GM12878 (cell line): ENCODE measurements at regions not wholly inside any gene's neighbourhood (a gene's known extent, or its start where the extent isn't known, plus 50 kb on each side); places are given as distances from the start of the nearest gene placed in this dataset.

Experiments used
- ATF7 ChIP-seq: fragments of 450-650 bp; IDR thresholded peaks from 2 replicates; pipeline ENCODE4 v1.6.1; 2016; ENCODE audit warnings: low read depth, mild to moderate bottlenecking
- BMI1 ChIP-seq: fragments of 450-650 bp; IDR thresholded peaks from 2 replicates; pipeline ENCODE4 v1.6.1; 2016; ENCODE audit warnings: mild to moderate bottlenecking, moderate library complexity, borderline replicate concordance
- EZH2 ChIP-seq: IDR thresholded peaks from 2 replicates; pipeline ENCODE4 v1.6.1; 2012; ENCODE audit warnings: low read depth, mild to moderate bottlenecking, control low read depth, inconsistent platforms, low read length, borderline replicate concordance; ENCODE audit not compliant: control insufficient read depth
- RCOR1 ChIP-seq: conservative IDR thresholded peaks from 2 replicates; pipeline ENCODE4 v1.6.1; 2012; ENCODE audit warnings: low read depth, low read length, improper control_type of control experiment
- SMARCA5 ChIP-seq: fragments of 450-650 bp; IDR thresholded peaks from 2 replicates; pipeline ENCODE4 v1.6.1; 2017; ENCODE audit warnings: mild to moderate bottlenecking
- SP1 ChIP-seq: IDR thresholded peaks from one replicate; pipeline ENCODE4 v1.6.1; 2011; ENCODE audit warnings: low read depth, low read length
- ZNF274 ChIP-seq: IDR thresholded peaks from one replicate; pipeline ENCODE4 v1.8.0; 2011; ENCODE audit not compliant: insufficient read length, insufficient read depth
- TF ChIP-seq, protein P1 (sequence below), 3 experiments: IDR thresholded peaks in 2 of 3; conservative IDR thresholded peaks in 1 of 3; 2 replicates each; pipeline ENCODE4 v1.5.1; 2011; ENCODE audit warnings: low read depth in 3 of 3, low read length in 3 of 3, mild to moderate bottlenecking in 3 of 3, control low read depth in 2 of 3, moderate library complexity in 2 of 3, inconsistent platforms in 1 of 3, mixed read lengths in 1 of 3; ENCODE audit not compliant: control insufficient read depth in 2 of 3, insufficient read depth in 1 of 3; ENCODE audit errors: extremely low read depth in 1 of 3
- TF ChIP-seq, protein P2 (sequence below): fragments of 450-650 bp; IDR thresholded peaks from 2 replicates; pipeline ENCODE4 v1.6.1; 2017; ENCODE audit warnings: mild to moderate bottlenecking, moderate library complexity
- TF ChIP-seq, protein P3 (sequence below): IDR thresholded peaks from 2 replicates; pipeline ENCODE4 v1.6.1; 2012; ENCODE audit warnings: low read length, inconsistent platforms

DNA sequence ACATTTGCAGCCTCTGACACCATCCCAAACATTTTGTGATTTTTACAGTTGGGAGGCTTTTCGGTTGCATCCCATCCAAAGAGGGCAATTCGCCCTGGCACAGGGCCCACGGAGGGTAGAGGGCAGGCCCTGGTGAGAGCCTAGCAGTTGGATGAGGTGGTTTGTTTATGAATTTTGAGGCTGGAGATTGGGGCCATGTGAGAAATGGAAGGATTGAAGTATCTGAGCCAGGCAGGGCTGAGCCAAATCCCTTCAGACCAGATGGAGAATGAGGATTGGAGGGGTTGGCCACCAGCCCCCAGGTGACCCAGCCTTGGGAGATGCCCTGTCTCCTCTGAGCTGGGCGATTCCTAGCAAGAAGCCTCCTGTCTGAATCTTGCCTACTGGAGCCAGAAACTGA is 52.6 kb upstream of the CCDC167 start:
- TF ChIP-seq ZNF274 (no peak), RCOR1 (no peak), ATF7 (no peak), SP1 (no peak), EZH2 (no peak), BMI1 (no peak), SMARCA5 (no peak)
- TF ChIP-seq, protein P1, sequence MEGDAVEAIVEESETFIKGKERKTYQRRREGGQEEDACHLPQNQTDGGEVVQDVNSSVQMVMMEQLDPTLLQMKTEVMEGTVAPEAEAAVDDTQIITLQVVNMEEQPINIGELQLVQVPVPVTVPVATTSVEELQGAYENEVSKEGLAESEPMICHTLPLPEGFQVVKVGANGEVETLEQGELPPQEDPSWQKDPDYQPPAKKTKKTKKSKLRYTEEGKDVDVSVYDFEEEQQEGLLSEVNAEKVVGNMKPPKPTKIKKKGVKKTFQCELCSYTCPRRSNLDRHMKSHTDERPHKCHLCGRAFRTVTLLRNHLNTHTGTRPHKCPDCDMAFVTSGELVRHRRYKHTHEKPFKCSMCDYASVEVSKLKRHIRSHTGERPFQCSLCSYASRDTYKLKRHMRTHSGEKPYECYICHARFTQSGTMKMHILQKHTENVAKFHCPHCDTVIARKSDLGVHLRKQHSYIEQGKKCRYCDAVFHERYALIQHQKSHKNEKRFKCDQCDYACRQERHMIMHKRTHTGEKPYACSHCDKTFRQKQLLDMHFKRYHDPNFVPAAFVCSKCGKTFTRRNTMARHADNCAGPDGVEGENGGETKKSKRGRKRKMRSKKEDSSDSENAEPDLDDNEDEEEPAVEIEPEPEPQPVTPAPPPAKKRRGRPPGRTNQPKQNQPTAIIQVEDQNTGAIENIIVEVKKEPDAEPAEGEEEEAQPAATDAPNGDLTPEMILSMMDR (IDR thresholded peaks at IDR 0.05 in 2 of 3, conservative IDR thresholded peaks at IDR 0.05 in 1 of 3; ENCODE audit: control insufficient read depth in 2 of 3, extremely low read depth in 1 of 3, insufficient read depth in 1 of 3, low read depth in 3 of 3, low read length in 3 of 3): no peak
- TF ChIP-seq, protein P2, sequence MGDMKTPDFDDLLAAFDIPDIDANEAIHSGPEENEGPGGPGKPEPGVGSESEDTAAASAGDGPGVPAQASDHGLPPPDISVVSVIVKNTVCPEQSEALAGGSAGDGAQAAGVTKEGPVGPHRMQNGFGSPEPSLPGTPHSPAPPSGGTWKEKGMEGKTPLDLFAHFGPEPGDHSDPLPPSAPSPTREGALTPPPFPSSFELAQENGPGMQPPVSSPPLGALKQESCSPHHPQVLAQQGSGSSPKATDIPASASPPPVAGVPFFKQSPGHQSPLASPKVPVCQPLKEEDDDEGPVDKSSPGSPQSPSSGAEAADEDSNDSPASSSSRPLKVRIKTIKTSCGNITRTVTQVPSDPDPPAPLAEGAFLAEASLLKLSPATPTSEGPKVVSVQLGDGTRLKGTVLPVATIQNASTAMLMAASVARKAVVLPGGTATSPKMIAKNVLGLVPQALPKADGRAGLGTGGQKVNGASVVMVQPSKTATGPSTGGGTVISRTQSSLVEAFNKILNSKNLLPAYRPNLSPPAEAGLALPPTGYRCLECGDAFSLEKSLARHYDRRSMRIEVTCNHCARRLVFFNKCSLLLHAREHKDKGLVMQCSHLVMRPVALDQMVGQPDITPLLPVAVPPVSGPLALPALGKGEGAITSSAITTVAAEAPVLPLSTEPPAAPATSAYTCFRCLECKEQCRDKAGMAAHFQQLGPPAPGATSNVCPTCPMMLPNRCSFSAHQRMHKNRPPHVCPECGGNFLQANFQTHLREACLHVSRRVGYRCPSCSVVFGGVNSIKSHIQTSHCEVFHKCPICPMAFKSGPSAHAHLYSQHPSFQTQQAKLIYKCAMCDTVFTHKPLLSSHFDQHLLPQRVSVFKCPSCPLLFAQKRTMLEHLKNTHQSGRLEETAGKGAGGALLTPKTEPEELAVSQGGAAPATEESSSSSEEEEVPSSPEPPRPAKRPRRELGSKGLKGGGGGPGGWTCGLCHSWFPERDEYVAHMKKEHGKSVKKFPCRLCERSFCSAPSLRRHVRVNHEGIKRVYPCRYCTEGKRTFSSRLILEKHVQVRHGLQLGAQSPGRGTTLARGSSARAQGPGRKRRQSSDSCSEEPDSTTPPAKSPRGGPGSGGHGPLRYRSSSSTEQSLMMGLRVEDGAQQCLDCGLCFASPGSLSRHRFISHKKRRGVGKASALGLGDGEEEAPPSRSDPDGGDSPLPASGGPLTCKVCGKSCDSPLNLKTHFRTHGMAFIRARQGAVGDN: no peak
- TF ChIP-seq, protein P3, sequence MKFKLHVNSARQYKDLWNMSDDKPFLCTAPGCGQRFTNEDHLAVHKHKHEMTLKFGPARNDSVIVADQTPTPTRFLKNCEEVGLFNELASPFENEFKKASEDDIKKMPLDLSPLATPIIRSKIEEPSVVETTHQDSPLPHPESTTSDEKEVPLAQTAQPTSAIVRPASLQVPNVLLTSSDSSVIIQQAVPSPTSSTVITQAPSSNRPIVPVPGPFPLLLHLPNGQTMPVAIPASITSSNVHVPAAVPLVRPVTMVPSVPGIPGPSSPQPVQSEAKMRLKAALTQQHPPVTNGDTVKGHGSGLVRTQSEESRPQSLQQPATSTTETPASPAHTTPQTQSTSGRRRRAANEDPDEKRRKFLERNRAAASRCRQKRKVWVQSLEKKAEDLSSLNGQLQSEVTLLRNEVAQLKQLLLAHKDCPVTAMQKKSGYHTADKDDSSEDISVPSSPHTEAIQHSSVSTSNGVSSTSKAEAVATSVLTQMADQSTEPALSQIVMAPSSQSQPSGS: no peak
